Caco-2 (cell line): ENCODE measurements at regions not wholly inside any gene's neighbourhood (a gene's known extent, or its start where the extent isn't known, plus 50 kb on each side); places are given as distances from the start of the nearest gene placed in this dataset.
"Not testable (repeated sequence)": the region's sequence is repeated elsewhere in the genome, so short reads cannot be mapped to it uniquely, and the experiment has no call there.

ENCODE experiments used
- BruUV-seq: library from RNA; stranded (reverse); fragments of 400-500 nt; replicated peaks from 2 replicates; lab custom pipeline; 2021; lab: Mats Ljungman, UMichigan
- CTCF ChIA-PET: fragments of 300-600 bp; sonication (Branson Sonifier 250); formaldehyde crosslinking; loops from one replicate; lab custom pipeline; 2022; ENCODE audit warnings: antibody characterized with exemption; lab: Charles Lee
- POLR2A ChIA-PET: fragments of 300-600 bp; sonication (Branson Sonifier 250); formaldehyde crosslinking; loops from one replicate; lab custom pipeline; 2022; ENCODE audit warnings: antibody characterized with exemption; lab: Charles Lee
- DNase-seq, 2 experiments: peaks; one replicate each; pipeline versions ENCODE4 v3.0.0 to v3.0.0-alpha.2; 2020 to 2022
- H3K27me3 ChIP-seq: replicated peaks from 2 replicates; pipeline ENCODE4 v1.6.0; 2011; ENCODE audit warnings: low read length; ENCODE audit not compliant: control insufficient read depth, insufficient read depth
- H3K36me3 ChIP-seq: 2 replicates; pipeline ENCODE4 v1.5.1; 2011; ENCODE audit warnings: low read length; ENCODE audit not compliant: control insufficient read depth, insufficient read depth
- H3K4me1 ChIP-seq: fragments of 250-450 bp; sonication (Bioruptor Pico); 2 replicates; pipeline ENCODE4 v1.5.1; 2020; ENCODE audit warnings: mild to moderate bottlenecking
- H3K4me3 ChIP-seq: 2 replicates; pipeline ENCODE4 v1.5.1; 2011; ENCODE audit warnings: low read depth, mild to moderate bottlenecking, control low read depth, low read length
- H3K9me3 ChIP-seq: fragments of 250-450 bp; sonication (Bioruptor Pico); 2 replicates; pipeline ENCODE4 v1.5.1; 2020; ENCODE audit warnings: mild to moderate bottlenecking, moderate library complexity
- H3K27ac Mint-ChIP-seq: one replicate; pipeline ENCODE4 v1.8.0; 2022; ENCODE audit warnings: mixed read lengths; ENCODE audit not compliant: unreplicated experiment
- H3K27me3 Mint-ChIP-seq: one replicate; pipeline ENCODE4 v1.8.0; 2022; ENCODE audit warnings: mixed read lengths; ENCODE audit not compliant: insufficient read depth, unreplicated experiment
- H3K36me3 Mint-ChIP-seq: one replicate; pipeline ENCODE4 v1.8.0; 2022; ENCODE audit warnings: mild to moderate bottlenecking, mixed read lengths; ENCODE audit not compliant: insufficient read depth, unreplicated experiment
- H3K4me1 Mint-ChIP-seq: one replicate; pipeline ENCODE4 v1.8.0; 2022; ENCODE audit warnings: low read depth, mixed read lengths; ENCODE audit not compliant: unreplicated experiment
- H3K4me3 Mint-ChIP-seq: one replicate; pipeline ENCODE4 v1.8.0; 2022; ENCODE audit warnings: mild to moderate bottlenecking, moderate library complexity, mixed read lengths; ENCODE audit not compliant: unreplicated experiment
- H3K9me3 Mint-ChIP-seq: one replicate; pipeline ENCODE4 v1.8.0; 2022; ENCODE audit warnings: mixed read lengths; ENCODE audit not compliant: unreplicated experiment
- intact Hi-C: fragments of 100-400 bp; cut with micrococcal nuclease; formaldehyde crosslinking; loops from one replicate; pipeline ENCODE4 v1.10.0; 2022; ENCODE audit not compliant: unreplicated experiment
- TF ChIP-seq, protein P1 (sequence below), 2 experiments: fragments of 200-600 bp in 1 of 2; IDR thresholded peaks; 1 replicate in 1 of 2; 2 replicates in 1 of 2; pipeline versions ENCODE4 v1.5.1 to v1.8.0; 2011 to 2022; ENCODE audit warnings: antibody characterized with exemption in 1 of 2, control low read depth in 1 of 2, inconsistent platforms in 1 of 2, low read depth in 1 of 2, low read length in 1 of 2, mild to moderate bottlenecking in 1 of 2, moderate library complexity in 1 of 2; ENCODE audit not compliant: insufficient read depth in 1 of 2, severe bottlenecking in 1 of 2, unreplicated experiment in 1 of 2

DNA sequence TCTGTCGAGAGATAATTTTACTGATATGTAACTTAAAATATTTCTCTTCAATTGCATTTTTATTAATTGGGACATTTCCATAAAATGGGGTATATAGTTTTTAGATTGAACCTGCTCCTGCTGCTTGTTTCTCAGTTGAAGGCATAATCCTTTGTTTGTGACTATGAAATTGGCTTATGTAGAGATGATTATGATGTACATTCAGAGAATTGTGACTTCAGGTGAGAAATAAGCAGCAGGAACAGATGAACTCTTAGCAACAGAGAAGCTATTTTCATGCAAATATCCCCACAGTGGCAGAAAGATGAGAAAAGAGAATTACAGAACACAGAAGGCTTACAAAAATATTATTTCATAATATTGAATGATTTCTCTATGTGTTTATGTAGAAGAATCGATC, 1499.5 kb upstream of the ADGRL3 start:
- Mint-ChIP-seq H3K9me3 (no peaks in the 10 kb centered on the region), H3K27ac (no peak overlapping the region), H3K4me3 (no peak overlapping the region), H3K27me3 (peaks cover 6% of the 10 kb centered on the region), H3K4me1 (no peaks in the 10 kb centered on the region), H3K36me3 (no peaks in the 10 kb centered on the region)
- TF ChIP-seq, protein P1, sequence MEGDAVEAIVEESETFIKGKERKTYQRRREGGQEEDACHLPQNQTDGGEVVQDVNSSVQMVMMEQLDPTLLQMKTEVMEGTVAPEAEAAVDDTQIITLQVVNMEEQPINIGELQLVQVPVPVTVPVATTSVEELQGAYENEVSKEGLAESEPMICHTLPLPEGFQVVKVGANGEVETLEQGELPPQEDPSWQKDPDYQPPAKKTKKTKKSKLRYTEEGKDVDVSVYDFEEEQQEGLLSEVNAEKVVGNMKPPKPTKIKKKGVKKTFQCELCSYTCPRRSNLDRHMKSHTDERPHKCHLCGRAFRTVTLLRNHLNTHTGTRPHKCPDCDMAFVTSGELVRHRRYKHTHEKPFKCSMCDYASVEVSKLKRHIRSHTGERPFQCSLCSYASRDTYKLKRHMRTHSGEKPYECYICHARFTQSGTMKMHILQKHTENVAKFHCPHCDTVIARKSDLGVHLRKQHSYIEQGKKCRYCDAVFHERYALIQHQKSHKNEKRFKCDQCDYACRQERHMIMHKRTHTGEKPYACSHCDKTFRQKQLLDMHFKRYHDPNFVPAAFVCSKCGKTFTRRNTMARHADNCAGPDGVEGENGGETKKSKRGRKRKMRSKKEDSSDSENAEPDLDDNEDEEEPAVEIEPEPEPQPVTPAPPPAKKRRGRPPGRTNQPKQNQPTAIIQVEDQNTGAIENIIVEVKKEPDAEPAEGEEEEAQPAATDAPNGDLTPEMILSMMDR (IDR thresholded peaks at IDR 0.05; ENCODE audit: insufficient read depth in 1 of 2, low read depth in 1 of 2, low read length in 1 of 2, severe bottlenecking in 1 of 2, unreplicated experiment in 1 of 2), result no peak
- H3K9me3 ChIP-seq, result no peaks in the 10 kb centered on the region
- H3K27me3 ChIP-seq, result no peaks in the 10 kb centered on the region
- no peaks in the 10 kb centered on the region for H3K4me1 ChIP-seq
- intact Hi-C loops, result no loop called here
- BruUV-seq, result no TSS peak
- no peak for DNase-seq
- ChIA-PET CTCF (no interaction called here), POLR2A (no interaction called here)
- H3K4me3 ChIP-seq, result no peak overlapping the region
- H3K36me3 ChIP-seq, result no peaks in the 10 kb centered on the region

DNA sequence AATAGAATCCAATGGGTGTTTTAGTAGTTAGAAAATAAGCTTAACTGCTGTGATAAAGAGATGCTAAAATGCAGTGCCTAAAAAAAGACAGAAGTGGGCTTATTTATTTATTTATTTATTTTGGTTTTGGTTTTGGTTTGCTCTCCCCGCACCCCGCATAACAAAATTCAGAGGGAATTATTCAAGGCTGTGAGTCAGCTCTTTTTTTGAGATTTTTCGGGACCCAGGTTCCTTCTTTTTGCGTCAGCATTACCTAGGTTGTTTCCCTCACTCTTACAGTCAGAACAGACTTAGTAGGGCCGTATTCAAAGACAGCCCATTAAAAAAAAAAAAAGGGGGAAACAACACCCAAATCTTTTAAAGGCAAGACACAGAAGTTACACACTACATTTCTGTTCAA, 1495.5 kb upstream of the ADGRL3 start:
- Histone ChIP-seq H3K36me3 (no peaks in the 10 kb centered on the region), H3K27me3 (no peaks in the 10 kb centered on the region), H3K4me1 (no peaks in the 10 kb centered on the region), H3K9me3 (no peaks in the 10 kb centered on the region), H3K4me3 (no peak overlapping the region)
- BruUV-seq, result no TSS peak
- Mint-ChIP-seq H3K27me3 (peaks cover 8% of the 10 kb centered on the region), H3K27ac (no peak overlapping the region), H3K4me3 (no peak overlapping the region), H3K36me3 (no peaks in the 10 kb centered on the region), H3K9me3 (no peaks in the 10 kb centered on the region), H3K4me1 (no peaks in the 10 kb centered on the region)
- DNase-seq, result no peak
- ChIA-PET CTCF (interaction anchor here (0.5 kb wide), 1 partner anchor 1999 kb away, joined by 3 read pairs; no protein-coding TSS in a partner anchor), POLR2A (no interaction called here)
- intact Hi-C loops, result no loop called here
- TF ChIP-seq, protein P1 (IDR thresholded peaks at IDR 0.05; ENCODE audit: insufficient read depth in 1 of 2, low read depth in 1 of 2, low read length in 1 of 2, severe bottlenecking in 1 of 2, unreplicated experiment in 1 of 2), result no peak

DNA sequence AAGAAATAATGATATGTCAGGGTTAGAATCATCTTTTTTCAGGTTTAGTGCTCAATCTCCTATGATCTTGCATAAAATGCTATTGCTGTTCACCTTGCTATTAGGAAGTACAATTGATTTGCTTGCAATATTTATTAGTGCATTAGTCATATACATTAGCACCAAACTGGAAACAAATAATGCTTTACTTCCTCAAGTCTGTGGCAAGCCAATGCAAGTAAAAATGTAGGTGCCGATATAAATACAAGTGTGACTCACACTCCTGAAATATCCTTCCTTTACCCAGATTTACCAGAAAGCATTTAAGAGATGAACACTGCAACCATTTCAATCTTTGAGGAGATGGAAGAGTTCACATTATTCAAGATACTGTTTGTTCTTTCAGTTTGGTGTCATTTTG, 1487.7 kb upstream of the ADGRL3 start:
- H3K4me3 ChIP-seq, result no peak overlapping the region
- no TSS peak for BruUV-seq
- no peaks in the 10 kb centered on the region for H3K36me3 ChIP-seq
- no peaks in the 10 kb centered on the region for H3K9me3 ChIP-seq
- POLR2A ChIA-PET, result no interaction called here
- no peaks in the 10 kb centered on the region for H3K4me1 ChIP-seq
- Mint-ChIP-seq H3K27me3 (peaks cover 2% of the 10 kb centered on the region), H3K9me3 (no peaks in the 10 kb centered on the region), H3K4me3 (no peak overlapping the region), H3K27ac (no peak overlapping the region), H3K36me3 (no peaks in the 10 kb centered on the region), H3K4me1 (no peaks in the 10 kb centered on the region)
- DNase-seq, result no peak
- intact Hi-C loops, result no loop called here
- CTCF ChIA-PET, result no interaction called here
- TF ChIP-seq, protein P1 (IDR thresholded peaks at IDR 0.05; ENCODE audit: insufficient read depth in 1 of 2, low read depth in 1 of 2, low read length in 1 of 2, severe bottlenecking in 1 of 2, unreplicated experiment in 1 of 2), result no peak
- H3K27me3 ChIP-seq, result no peaks in the 10 kb centered on the region

DNA sequence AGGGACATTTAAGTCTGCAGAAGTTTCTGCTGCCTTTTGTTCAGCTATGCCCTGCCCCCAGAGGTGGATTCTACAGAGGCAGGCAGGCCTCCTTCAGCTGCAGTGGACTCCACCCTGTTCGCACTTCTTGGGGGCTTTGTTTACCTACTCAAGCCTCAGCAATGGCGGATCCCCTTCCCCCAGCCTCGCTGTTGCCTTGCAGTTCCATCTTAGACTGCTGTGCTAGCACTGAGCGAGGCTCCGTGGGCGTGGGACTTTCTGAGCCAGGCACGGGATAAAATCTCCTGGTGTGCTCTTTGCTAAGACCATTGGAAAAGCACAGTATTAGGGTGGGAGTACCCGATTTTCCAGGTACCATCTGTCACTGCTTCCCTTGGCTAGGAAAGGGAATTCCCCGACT, 1475.8 kb upstream of the ADGRL3 start:
- H3K36me3 ChIP-seq, intact Hi-C loops, H3K27me3 Mint-ChIP-seq, H3K4me1 Mint-ChIP-seq, H3K4me3 ChIP-seq, DNase-seq, POLR2A ChIA-PET, H3K9me3 Mint-ChIP-seq, H3K9me3 ChIP-seq, H3K27ac Mint-ChIP-seq, H3K4me3 Mint-ChIP-seq, H3K4me1 ChIP-seq, BruUV-seq, H3K27me3 ChIP-seq, CTCF ChIA-PET, H3K36me3 Mint-ChIP-seq: not testable (repeated sequence)
